ENCODE measurements at regions not wholly inside any gene's neighbourhood (a gene's known extent, or its start where the extent isn't known, plus 50 kb on each side); places are given as distances from the start of the nearest gene placed in this dataset.
A peak's percentile ranks its signal among the peaks of the same experiment; 100 is the strongest.
"Not testable (repeated sequence)": the region's sequence is repeated elsewhere in the genome, so short reads cannot be mapped to it uniquely, and the experiment has no call there.

DNA sequence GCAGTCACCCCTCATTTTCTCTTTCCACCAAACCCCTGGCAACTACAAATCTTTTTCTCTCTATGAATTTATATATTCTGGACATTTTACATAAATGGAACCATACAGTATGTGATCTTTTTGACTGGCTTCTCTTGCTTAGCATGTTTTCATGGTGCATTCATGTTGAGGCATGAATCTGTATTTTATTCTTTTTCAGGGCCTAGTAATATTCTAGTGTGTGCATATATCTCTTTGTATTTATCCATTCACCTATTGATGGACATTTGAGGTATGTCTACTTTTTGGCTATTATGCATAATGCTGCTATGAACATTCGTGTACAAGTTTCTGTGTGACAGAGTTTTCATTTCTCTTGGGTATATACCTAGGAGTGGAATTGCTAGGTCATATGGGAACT is 78.2 kb downstream of the HACD1 start:
- DNase-seq (ENCODE audit: low read depth) = no peak

DNA sequence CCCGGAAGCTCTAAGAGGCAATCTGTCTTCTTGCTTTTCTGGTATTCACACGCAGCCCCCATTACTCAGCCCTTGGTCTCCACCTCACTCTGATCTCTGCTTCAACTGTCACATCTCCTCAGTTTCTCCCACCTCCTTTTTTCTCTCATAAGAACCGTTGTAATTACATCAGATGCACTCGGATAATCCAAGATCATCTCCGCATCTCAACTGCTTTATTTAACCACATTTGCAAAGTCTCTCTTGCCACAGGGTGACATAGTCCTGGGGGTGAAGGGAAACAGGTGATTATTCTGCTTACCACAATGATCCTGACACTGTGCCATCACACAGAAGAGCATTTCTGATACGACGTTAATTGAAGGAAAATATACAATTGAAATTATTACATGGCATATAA is 79.9 kb downstream of the HACD1 start:
- no peak for DNase-seq (ENCODE audit: low read depth)

DNA sequence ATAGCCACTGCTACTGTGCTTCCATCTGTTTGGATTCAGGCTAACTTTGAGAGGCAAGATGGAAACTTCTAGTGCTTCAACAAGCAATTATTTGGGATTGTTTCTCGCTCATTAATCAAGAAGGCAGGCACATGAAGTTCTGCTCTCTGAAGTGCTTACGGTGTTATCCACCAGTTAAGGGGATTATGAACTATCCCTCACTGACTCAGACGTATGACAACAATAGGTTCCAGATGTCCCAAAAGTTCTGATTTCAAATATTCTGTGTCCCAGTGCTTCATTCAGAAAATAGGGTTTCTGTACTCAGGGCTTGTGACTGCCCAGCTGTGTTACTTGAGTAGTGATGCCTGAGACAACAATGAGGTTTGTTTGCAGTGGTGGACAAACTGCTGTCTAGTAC is 81.0 kb downstream of the HACD1 start:
- no peak for DNase-seq (ENCODE audit: low read depth)

DNA sequence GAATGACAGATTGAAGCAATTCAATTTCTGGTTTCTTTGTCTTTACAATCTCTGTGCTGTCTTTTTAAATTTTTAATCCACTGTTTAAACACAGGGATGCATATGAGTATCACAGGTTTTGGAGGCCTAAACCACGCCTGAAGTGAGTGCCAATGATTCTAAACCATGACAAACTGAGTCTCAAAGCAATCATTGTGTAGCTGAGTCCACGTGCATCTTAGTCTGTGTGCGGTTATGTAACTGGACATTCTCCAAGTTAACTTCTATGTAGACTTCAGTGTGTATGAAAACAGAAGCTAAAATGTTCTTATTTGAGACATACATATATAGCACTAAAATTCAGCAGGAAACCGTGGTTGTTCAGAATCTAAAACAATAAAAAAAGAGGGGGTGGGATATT is 79.3 kb upstream of the ST8SIA6 start:
- DNase-seq (ENCODE audit: low read depth) = peak; percentile 33

DNA sequence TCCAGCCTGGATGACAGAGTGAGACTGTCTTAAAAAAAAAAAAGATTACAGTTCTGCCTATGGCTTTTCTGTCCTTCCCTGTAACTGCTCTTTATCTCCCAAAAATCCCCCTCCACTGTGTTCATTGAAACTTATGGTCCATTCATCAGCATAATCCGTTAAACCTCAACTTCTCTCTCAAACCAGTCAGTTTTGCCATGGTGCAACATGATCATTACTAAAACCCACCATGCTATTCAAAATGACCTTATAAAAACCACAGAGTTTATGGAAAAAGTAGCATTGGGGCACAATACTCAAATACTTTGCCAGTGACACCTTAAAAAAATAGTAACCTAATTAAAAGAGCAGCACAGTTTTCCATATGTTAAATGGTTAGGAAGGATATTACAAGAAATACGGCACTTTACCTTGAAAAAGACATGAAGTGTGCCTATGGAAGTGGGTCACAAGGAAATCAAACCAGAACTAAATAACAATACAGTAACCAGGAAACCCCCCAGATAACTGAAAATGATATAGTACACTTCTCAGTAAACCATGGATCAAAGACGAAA is 74.0 kb upstream of the ST8SIA6 start:
- peak; percentile 50 for DNase-seq (ENCODE audit: low read depth)

DNA sequence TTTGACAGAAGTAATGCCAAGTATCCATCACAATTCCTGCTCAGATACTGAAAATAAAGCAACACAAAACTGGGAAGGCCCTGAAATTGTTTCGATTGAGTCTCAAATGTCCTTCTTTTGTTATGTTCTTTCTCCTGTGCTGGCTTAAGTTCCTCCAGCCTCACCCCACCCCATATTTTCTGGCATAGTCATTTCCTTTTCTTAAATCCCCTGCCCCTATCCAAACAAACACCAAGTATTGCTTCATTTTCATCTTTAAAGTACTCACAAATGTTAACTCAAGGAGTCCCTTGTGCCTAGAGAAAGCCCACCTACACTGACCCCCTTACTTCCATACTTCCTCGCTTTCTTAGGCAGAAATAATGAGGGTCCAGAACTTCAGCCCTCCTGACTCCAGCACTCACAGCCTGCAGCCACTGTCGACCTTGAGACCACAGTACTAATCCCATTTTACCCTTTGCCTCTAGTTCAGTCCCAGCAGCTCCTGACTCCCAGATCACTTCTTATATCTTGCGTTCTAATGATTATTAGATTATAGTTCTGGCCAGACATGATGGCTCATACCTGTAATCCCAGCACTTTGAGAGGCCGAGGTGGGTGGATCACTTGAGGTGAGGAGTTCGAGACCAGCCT is 73.2 kb upstream of the ST8SIA6 start:
- peak; percentile 95 for DNase-seq (ENCODE audit: low read depth)

DNA sequence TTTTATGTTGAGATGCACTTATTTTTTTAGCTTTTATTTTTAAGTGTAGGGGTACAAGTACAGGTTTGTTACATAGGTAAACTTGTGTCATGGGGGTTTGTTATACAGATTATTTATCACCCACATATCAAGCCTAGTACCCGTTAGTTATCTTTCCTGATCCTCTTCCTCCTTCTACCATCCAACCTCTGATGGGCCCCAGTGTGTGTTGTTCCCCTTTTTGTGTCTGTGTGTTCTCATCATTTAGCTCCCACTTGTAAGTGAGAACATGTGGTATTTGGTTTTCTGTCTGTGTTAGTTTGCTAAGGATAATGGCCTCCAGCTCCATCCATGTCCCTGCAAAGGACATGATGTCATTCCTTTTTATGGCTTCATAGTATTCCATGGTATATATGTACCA is 72.2 kb upstream of the ST8SIA6 start:
- DNase-seq (ENCODE audit: low read depth) = not testable (repeated sequence)

DNA sequence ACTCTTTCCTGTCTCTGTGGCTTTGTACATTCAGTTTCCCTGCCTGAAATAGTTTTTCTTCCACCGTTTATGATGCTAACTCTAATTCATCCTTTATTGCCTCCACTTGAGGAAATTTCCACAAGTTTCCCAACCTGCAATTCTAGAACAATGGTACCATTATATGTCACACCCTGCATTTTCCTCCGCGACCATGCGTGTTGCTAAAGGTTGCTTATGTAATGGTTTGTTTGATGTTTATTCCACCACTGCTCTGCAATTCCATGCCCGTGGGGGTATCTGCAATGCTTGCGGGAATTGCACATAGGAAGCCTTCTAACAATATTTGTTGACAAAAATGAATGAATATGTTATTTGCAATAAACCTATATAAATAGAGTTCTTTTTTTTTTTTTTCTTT is 69.5 kb upstream of the ST8SIA6 start:
- DNase-seq (ENCODE audit: low read depth) = no peak

DNA sequence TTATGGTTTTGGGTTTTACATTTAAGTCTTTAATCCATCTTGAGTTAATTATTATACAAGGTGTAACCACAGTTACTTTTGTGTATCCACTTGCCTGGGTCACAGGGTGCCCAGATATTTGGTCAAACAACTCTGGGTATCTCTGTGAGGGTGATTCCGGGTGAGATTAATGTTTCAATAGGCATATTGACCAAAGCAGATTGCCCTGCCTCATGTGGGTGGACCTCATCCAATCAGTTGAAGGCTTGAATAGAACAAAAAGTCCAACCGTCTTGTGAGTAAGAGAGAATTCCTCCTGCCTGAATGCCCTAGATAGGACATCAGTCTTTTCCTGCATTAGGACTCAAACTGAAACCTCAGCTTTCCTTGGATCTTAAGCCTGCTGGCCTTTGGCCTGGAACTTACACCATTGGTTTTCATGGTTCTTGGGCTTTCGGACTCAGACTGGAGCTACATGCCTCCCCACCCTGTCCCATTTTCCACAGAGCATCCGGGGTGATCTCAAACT is 68.9 kb upstream of the ST8SIA6 start:
- DNase-seq (ENCODE audit: low read depth) = no peak

DNA sequence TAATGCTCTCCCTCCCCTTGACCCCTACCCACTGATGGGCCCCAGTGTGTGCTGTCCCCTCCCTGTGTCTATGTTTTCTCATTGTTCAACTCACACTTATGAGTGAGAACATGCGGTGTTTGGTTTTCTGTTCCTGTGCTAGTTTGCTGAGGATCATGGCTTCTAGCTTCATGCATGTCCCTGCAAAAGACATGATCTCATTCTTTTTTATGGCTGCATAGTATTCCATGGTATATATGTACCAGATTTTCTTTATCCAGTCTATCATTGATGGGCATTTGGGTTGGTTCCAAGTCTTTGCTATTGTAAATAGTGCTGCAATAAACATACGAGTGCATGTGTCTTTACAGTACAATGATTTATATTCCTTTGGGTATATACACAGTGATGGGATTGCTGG is 67.9 kb upstream of the ST8SIA6 start:
- not testable (repeated sequence) for DNase-seq (ENCODE audit: low read depth)

DNA sequence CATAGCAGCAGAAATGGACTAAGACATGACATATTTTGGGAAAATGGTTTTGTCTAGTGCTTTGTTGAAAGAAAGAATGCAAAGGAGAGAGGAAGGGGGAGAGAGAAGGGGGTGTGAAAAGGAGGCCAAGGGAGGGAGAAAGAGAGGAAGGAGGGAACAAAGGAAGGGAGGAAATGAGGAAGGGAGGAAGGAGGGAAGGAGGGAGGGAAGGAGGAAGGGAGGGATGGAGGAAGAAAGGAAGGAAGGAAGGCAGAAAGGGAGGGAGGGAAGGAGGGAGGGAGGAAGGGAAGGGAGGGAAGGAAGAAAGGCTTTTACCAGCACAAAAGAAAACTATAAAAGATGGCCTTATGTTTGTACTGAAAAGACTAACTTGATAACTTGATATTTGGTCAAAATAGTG is 65.1 kb upstream of the ST8SIA6 start:
- DNase-seq (ENCODE audit: low read depth) = no peak

GRCh38 chr10:17518338-17518737 is 63.9 kb upstream of the ST8SIA6 start:
- DNase-seq (ENCODE audit: low read depth) = no peak

GRCh38 chr10:17516376-17516775 is 62.0 kb upstream of the ST8SIA6 start:
- DNase-seq (ENCODE audit: low read depth) = no peak

DNA sequence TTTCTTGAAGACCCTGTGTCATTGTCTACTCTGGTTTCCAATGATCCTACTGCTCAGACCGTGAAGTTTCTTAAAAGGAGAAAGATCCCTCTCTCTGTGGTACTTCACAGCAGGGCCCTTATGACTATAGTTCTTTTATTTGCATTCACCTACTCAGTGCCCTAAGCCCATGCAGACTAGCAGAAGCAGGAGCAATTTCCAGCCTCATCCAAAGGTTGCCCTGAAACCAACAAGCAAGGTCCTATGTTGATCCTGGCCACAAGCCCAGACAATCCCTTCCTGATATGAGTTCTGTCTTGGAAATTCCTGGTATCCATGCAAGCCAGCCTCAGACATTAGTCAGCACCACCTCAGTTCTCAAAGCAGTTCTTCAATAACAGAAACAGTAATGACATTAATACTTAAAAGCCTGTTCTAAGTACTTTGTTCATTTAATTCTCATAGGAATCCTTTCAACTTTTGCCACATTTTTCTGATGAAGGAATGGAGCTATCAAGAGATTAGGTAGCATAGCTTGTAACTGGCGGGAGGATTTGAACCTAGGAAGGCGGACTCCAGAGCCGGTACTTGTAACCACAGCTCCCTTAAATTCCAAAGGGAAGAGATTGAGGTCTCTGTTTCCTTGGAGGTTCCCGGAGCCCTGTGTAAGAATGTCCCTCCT is 58.1 kb upstream of the ST8SIA6 start:
- peak; percentile 95 for DNase-seq (ENCODE audit: low read depth)

GRCh38 chr10:17510242-17510908 is 56.0 kb upstream of the ST8SIA6 start:
- DNase-seq (ENCODE audit: low read depth) = no peak

GRCh38 chr10:17507538-17507937 is 53.1 kb upstream of the ST8SIA6 start:
- DNase-seq (ENCODE audit: low read depth) = no peak

DNA sequence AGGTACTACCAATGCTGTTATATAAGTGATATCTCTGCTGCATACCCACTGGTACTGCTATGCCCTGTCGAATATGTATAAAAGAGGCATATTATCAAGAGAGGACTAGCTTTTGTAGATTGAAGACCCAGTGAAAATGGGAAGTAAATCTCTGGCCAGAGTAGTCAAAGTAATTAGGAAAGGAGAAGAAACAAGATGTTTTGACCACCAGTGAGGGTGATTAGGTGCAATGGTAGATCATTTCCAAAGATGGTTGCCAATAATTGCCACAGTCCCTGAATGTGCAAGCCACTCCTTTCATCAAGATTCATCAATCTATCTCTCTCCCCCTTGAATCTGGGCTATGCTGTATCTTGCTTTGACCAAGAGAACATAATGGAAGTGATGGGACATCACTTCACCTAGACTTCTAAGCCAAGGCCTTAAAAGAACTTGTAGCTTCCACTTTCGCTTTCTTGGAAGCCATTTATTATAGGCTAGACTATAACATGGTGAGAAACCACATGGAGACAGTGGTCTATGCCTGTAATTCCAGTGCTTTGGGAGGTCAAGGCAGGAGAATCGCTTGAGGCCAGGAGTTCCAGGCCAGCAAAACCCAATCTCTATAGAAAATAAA is 52.6 kb upstream of the ST8SIA6 start:
- no peak for DNase-seq (ENCODE audit: low read depth)

DNA sequence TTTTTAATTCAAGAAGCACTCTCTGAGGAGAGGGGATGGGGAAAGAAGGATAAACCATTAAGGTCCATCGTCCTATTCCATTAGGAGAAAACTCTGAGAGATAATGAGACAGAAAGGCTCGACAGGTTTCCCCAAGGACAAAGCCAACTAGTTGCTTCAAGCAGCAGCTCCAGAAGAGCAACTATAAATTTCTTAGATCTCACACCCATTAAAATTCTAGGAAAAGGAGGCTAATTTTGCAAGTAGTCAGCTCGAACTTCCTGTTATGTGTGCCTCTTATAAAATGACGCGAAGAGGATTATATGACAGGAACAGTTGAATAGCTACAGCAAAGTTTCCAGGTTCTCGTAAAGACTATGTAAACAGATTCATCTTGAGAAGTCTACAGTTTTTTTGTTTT is 52.0 kb upstream of the ST8SIA6 start:
- DNase-seq (ENCODE audit: low read depth) = no peak

GRCh38 chr10:17504547-17505245 is 50.3 kb upstream of the ST8SIA6 start:
- peak; percentile 80 for DNase-seq (ENCODE audit: low read depth)

Data from iris pigment epithelial cell (primary cell).